Loucy (cell line): ENCODE measurements at regions not wholly inside any gene's neighbourhood (a gene's known extent, or its start where the extent isn't known, plus 50 kb on each side); places are given as distances from the start of the nearest gene placed in this dataset.

Experiments
- H2AFZ ChIP-seq: fragments of 200-600 bp; sonication (generic); 2 replicates; pipeline ENCODE4 v1.6.0; 2016; ENCODE audit warnings: antibody characterized with exemption, mild to moderate bottlenecking, low read length, moderate library complexity
- H3F3A ChIP-seq: fragments of 200-600 bp; 2 replicates; pipeline ENCODE4 v1.6.0; 2016; ENCODE audit warnings: antibody characterized with exemption, low read depth, mild to moderate bottlenecking
- H3K27me3 ChIP-seq: fragments of 200-600 bp; sonication (generic); 2 replicates; pipeline ENCODE4 v1.6.1; 2014; ENCODE audit warnings: low read length, mild to moderate bottlenecking; ENCODE audit not compliant: insufficient read depth, poor library complexity, severe bottlenecking
- H3K36me3 ChIP-seq: fragments of 200-600 bp; sonication (generic); 2 replicates; pipeline ENCODE4 v1.6.1; 2016; ENCODE audit warnings: low read length; ENCODE audit not compliant: insufficient read depth
- H3K4me1 ChIP-seq: fragments of 200-600 bp; sonication (generic); 2 replicates; pipeline ENCODE4 v1.5.1; 2014; ENCODE audit warnings: low read length, mild to moderate bottlenecking; ENCODE audit not compliant: insufficient read depth, poor library complexity, severe bottlenecking
- H3K4me2 ChIP-seq: fragments of 200-600 bp; sonication (generic); 2 replicates; pipeline ENCODE4 v1.6.0; 2014; ENCODE audit warnings: antibody characterized with exemption, low read length, low read depth, mild to moderate bottlenecking; ENCODE audit not compliant: poor library complexity, severe bottlenecking
- H3K4me3 ChIP-seq: fragments of 200-600 bp; sonication (generic); 2 replicates; pipeline ENCODE4 v1.5.1; 2014; ENCODE audit warnings: low read length, mild to moderate bottlenecking, mixed read lengths; ENCODE audit not compliant: poor library complexity, severe bottlenecking
- H3K79me2 ChIP-seq: fragments of 200-600 bp; sonication (generic); 2 replicates; pipeline ENCODE4 v1.6.1; 2014; ENCODE audit warnings: low read length; ENCODE audit not compliant: insufficient read depth
- H3K9ac ChIP-seq: fragments of 200-600 bp; sonication (generic); 2 replicates; pipeline ENCODE4 v1.6.0; 2014; ENCODE audit warnings: mild to moderate bottlenecking, low read depth, low read length, moderate library complexity; ENCODE audit not compliant: poor library complexity, severe bottlenecking
- H3K9me2 ChIP-seq: fragments of 200-600 bp; sonication (generic); replicated peaks from 2 replicates; pipeline ENCODE4 v1.6.1; 2016; ENCODE audit warnings: low read depth, low read length, mixed read lengths
- H3K9me3 ChIP-seq: fragments of 200-600 bp; sonication (generic); 2 replicates; pipeline ENCODE4 v1.6.1; 2014; ENCODE audit warnings: mild to moderate bottlenecking, antibody characterized with exemption, low read length, low read depth; ENCODE audit not compliant: insufficient read depth
- H4K20me1 ChIP-seq: fragments of 200-600 bp; sonication (generic); 2 replicates; pipeline ENCODE4 v1.6.0; 2014; ENCODE audit warnings: antibody characterized with exemption, low read length, mild to moderate bottlenecking; ENCODE audit not compliant: insufficient read depth, poor library complexity, severe bottlenecking
- CTCF ChIP-seq: fragments of 200-600 bp; sonication (generic); conservative IDR thresholded peaks from 2 replicates; pipeline ENCODE4 v1.5.1; 2014; ENCODE audit warnings: mild to moderate bottlenecking, antibody characterized with exemption, low read length
- EZH2phosphoT487 ChIP-seq: fragments of 200-600 bp; IDR thresholded peaks from 2 replicates; pipeline ENCODE4 v1.6.1; 2018; ENCODE audit warnings: antibody characterized with exemption, mild to moderate bottlenecking, moderate library complexity, borderline replicate concordance

- H3F3A ChIP-seq, result no peaks in the 10 kb centered on the region
- H3K9ac ChIP-seq, result no peak overlapping the region
- H3K4me1 ChIP-seq, result no peaks in the 10 kb centered on the region
- no peaks in the 10 kb centered on the region for H3K36me3 ChIP-seq
- H3K9me3 ChIP-seq, result peaks cover 4% of the 10 kb centered on the region; the same call in 1 of the 2 replicates
- H4K20me1 ChIP-seq, result no peaks in the 10 kb centered on the region
- no peaks in the 10 kb centered on the region for H3K27me3 ChIP-seq
- H2AFZ ChIP-seq, result no peak overlapping the region
- H3K9me2 ChIP-seq, result no peaks in the 10 kb centered on the region
- TF ChIP-seq EZH2phosphoT487 (no peak), CTCF (no peak)
- no peak overlapping the region for H3K4me2 ChIP-seq
- H3K4me3 ChIP-seq, result no peak overlapping the region
- H3K79me2 ChIP-seq, result no peaks in the 10 kb centered on the region
Measured at GRCh38 chr14:53501361-53502211, 348.5 kb upstream of the DDHD1 start.

GRCh38 chr14:53500191-53500590 is 347.1 kb upstream of the DDHD1 start:
- Histone ChIP-seq H4K20me1 (no peaks in the 10 kb centered on the region), H3K4me1 (no peaks in the 10 kb centered on the region), H3K27me3 (no peaks in the 10 kb centered on the region), H3K9ac (no peak overlapping the region), H3K9me3 (peaks cover 4% of the 10 kb centered on the region; the same call in 1 of the 2 replicates), H3K79me2 (no peaks in the 10 kb centered on the region), H3K9me2 (no peaks in the 10 kb centered on the region), H3K4me3 (no peak overlapping the region), H3F3A (no peaks in the 10 kb centered on the region), H2AFZ (no peak overlapping the region), H3K36me3 (no peaks in the 10 kb centered on the region), H3K4me2 (no peak overlapping the region)
- TF ChIP-seq EZH2phosphoT487 (no peak), CTCF (no peak)

- Histone ChIP-seq H3K79me2 (no peaks in the 10 kb centered on the region), H3K9ac (no peak overlapping the region), H3F3A (no peaks in the 10 kb centered on the region)
Measured at GRCh38 chr14:53496668-53497067, 343.5 kb upstream of the DDHD1 start.

More at GRCh38 chr14:53496668-53497067, 343.5 kb upstream of the DDHD1 start:
- Histone ChIP-seq H4K20me1 (no peaks in the 10 kb centered on the region), H3K36me3 (no peaks in the 10 kb centered on the region), H3K9me2 (no peaks in the 10 kb centered on the region), H3K4me1 (no peaks in the 10 kb centered on the region), H2AFZ (no peak overlapping the region), H3K4me2 (no peak overlapping the region), H3K9me3 (no peaks in the 10 kb centered on the region), H3K27me3 (no peaks in the 10 kb centered on the region), H3K4me3 (no peak overlapping the region)
- TF ChIP-seq EZH2phosphoT487 (no peak), CTCF (no peak)
